NCI-H187 (cell line): ENCODE measurements at regions not wholly inside any gene's neighbourhood (a gene's known extent, or its start where the extent isn't known, plus 50 kb on each side); places are given as distances from the start of the nearest gene placed in this dataset.

Experiments used
- DNase-seq, 2 experiments: peaks; one replicate each; lab custom pipeline; 2025; lab: John Stamatoyannopoulos, UW

GRCh38 chr9:80233102-80233843 lies 661.5 kb downstream of the TLE4 start:
- DNase-seq = no peak

- no peak for DNase-seq
Observed at GRCh38 chr9:80231318-80232236, 659.8 kb downstream of the TLE4 start.

- DNase-seq = no peak
Observed at GRCh38 chr9:80223897-80224296, 652.1 kb downstream of the TLE4 start.

GRCh38 chr9:80222466-80223169 lies 650.9 kb downstream of the TLE4 start:
- DNase-seq = no peak

GRCh38 chr9:80218328-80218727 lies 646.6 kb downstream of the TLE4 start:
- no peak for DNase-seq

GRCh38 chr9:80213613-80214012 lies 641.8 kb downstream of the TLE4 start:
- DNase-seq = no peak

- no peak for DNase-seq
Observed at GRCh38 chr9:80208696-80209095, 636.9 kb downstream of the TLE4 start.

GRCh38 chr9:80204054-80204453 lies 632.3 kb downstream of the TLE4 start:
- DNase-seq = no peak

GRCh38 chr9:80197661-80198060 lies 625.9 kb downstream of the TLE4 start:
- no peak for DNase-seq

GRCh38 chr9:80191108-80191507 lies 619.3 kb downstream of the TLE4 start:
- DNase-seq = no peak

GRCh38 chr9:80188579-80188978 lies 616.8 kb downstream of the TLE4 start:
- no peak for DNase-seq

GRCh38 chr9:80185112-80185738 lies 613.5 kb downstream of the TLE4 start:
- DNase-seq = no peak

- no peak for DNase-seq
Observed at GRCh38 chr9:80177949-80178480, 606.2 kb downstream of the TLE4 start.

- no peak for DNase-seq
Observed at GRCh38 chr9:80175286-80176150, 603.8 kb downstream of the TLE4 start.

- no peak for DNase-seq
Observed at GRCh38 chr9:80163889-80164288, 592.1 kb downstream of the TLE4 start.

- DNase-seq = no peak
Observed at GRCh38 chr9:80158554-80159170, 586.9 kb downstream of the TLE4 start.

- no peak for DNase-seq
Observed at GRCh38 chr9:80158131-80158530, 586.4 kb downstream of the TLE4 start.

GRCh38 chr9:80157561-80157983 lies 585.8 kb downstream of the TLE4 start:
- DNase-seq = no peak

- DNase-seq = no peak
Observed at GRCh38 chr9:80156756-80157472, 585.1 kb downstream of the TLE4 start.

GRCh38 chr9:80156262-80156661 lies 584.5 kb downstream of the TLE4 start:
- DNase-seq = no peak
